Gastroesophageal sphincter (tissue), 4 donors: ENCODE measurements at regions not wholly inside any gene's neighbourhood (a gene's known extent, or its start where the extent isn't known, plus 50 kb on each side); places are given as distances from the start of the nearest gene placed in this dataset.

Experiments
- ATAC-seq: fragments of 150-250 bp; one replicate; pipeline ENCODE4 v1.9.1; 2016; ENCODE audit warnings: mild to moderate bottlenecking, moderate library complexity
- H3K27ac ChIP-seq, 4 donors: fragments of 200-600 bp; sonication (generic) in 3 of 4; 1 replicate in 3 of 4; 2 replicates in 1 of 4; pipeline ENCODE4 v1.5.1; 2016 to 2019
- H3K27me3 ChIP-seq: fragments of 200-600 bp; sonication (generic); one replicate; pipeline ENCODE4 v1.5.1; 2019
- H3K36me3 ChIP-seq, 2 donors: fragments of 200-600 bp; sonication (generic); one replicate each; pipeline ENCODE4 v1.5.1; 2019; ENCODE audit warnings: control low read depth in 1 of 2
- H3K4me1 ChIP-seq, 3 donors: fragments of 200-600 bp; sonication (generic); 1 replicate in 2 of 3; 2 replicates in 1 of 3; pipeline ENCODE4 v1.5.1; 2016 to 2019; ENCODE audit warnings: control low read depth in 2 of 3
- H3K4me3 ChIP-seq, 2 donors: fragments of 200-600 bp; sonication (generic); one replicate each; pipeline ENCODE4 v1.5.1; 2019; ENCODE audit warnings: mild to moderate bottlenecking in 1 of 2, moderate library complexity in 1 of 2
- H3K9me3 ChIP-seq, 3 donors: fragments of 200-600 bp; sonication (generic); one replicate each; pipeline ENCODE4 v1.5.1; 2017 to 2019; ENCODE audit warnings: control low read depth in 2 of 3
- EP300 ChIP-seq: sonication (generic); formaldehyde crosslinking; IDR thresholded peaks from one replicate; pipeline ENCODE4 v1.6.1; 2017; ENCODE audit warnings: antibody characterized with exemption, mild to moderate bottlenecking
- POLR2A ChIP-seq, 2 donors: fragments of 450-650 bp; IDR thresholded peaks; one replicate each; pipeline ENCODE4 v1.6.1; 2017; ENCODE audit warnings: antibody characterized with exemption in 2 of 2, mild to moderate bottlenecking in 2 of 2, moderate library complexity in 1 of 2
- POLR2AphosphoS5 ChIP-seq: sonication (generic); formaldehyde crosslinking; IDR thresholded peaks from one replicate; pipeline ENCODE4 v1.6.1; 2017; ENCODE audit warnings: antibody characterized with exemption
- WGBS, 2 donors: methylation state at CpG; one replicate each; pipeline ENCODE4 v1.1.5; 2018; ENCODE audit warnings: low coverage in 1 of 2; 5-methylcytosine and 5-hydroxymethylcytosine counted together
- TF ChIP-seq, protein P1 (sequence below), 4 experiments: fragments of 200-600 bp in 2 of 4; fragments of 450-650 bp in 2 of 4; sonication (generic) in 1 of 4; IDR thresholded peaks; one replicate each; pipeline ENCODE4 v1.5.1; 2017 to 2019; ENCODE audit warnings: antibody characterized with exemption in 4 of 4, mild to moderate bottlenecking in 2 of 4, moderate library complexity in 2 of 4

DNA sequence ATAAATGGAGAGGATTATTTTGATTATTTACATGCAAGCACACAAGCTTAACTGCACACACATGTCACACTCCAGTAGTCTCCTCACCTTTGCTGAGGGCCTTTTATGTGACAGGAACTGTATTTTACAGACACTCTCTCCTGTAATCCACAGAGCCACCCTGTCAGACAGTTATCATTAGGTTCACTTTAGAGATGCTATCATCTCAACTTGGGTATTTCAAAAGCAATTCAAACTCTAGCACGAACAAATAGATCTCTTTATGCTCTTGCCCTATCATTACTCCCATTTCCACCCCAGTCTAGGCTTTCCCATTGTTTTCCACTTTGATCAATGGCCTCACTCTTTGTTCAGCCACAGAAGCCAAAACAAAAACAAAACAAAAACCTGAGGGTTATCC lies 281.2 kb upstream of the EPHA4 start:
- H3K36me3 ChIP-seq = no peaks in the 10 kb centered on the region
- no peak overlapping the region for H3K4me3 ChIP-seq
- WGBS, 2 donors = 55 to 64% methylated on average over 1 of the region's 1 CpG
- ATAC-seq = no peak
- no peaks in the 10 kb centered on the region for H3K27me3 ChIP-seq
- H3K9me3 ChIP-seq = no peaks in the 10 kb centered on the region
- TF ChIP-seq POLR2AphosphoS5 = no peak
- no peak for TF ChIP-seq EP300
- TF ChIP-seq POLR2A (IDR thresholded peaks at IDR 0.05) = no peak
- TF ChIP-seq, protein P1, sequence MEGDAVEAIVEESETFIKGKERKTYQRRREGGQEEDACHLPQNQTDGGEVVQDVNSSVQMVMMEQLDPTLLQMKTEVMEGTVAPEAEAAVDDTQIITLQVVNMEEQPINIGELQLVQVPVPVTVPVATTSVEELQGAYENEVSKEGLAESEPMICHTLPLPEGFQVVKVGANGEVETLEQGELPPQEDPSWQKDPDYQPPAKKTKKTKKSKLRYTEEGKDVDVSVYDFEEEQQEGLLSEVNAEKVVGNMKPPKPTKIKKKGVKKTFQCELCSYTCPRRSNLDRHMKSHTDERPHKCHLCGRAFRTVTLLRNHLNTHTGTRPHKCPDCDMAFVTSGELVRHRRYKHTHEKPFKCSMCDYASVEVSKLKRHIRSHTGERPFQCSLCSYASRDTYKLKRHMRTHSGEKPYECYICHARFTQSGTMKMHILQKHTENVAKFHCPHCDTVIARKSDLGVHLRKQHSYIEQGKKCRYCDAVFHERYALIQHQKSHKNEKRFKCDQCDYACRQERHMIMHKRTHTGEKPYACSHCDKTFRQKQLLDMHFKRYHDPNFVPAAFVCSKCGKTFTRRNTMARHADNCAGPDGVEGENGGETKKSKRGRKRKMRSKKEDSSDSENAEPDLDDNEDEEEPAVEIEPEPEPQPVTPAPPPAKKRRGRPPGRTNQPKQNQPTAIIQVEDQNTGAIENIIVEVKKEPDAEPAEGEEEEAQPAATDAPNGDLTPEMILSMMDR (IDR thresholded peaks at IDR 0.05) = no peak
- H3K27ac ChIP-seq = no peak overlapping the region
- no peaks in the 10 kb centered on the region for H3K4me1 ChIP-seq

DNA sequence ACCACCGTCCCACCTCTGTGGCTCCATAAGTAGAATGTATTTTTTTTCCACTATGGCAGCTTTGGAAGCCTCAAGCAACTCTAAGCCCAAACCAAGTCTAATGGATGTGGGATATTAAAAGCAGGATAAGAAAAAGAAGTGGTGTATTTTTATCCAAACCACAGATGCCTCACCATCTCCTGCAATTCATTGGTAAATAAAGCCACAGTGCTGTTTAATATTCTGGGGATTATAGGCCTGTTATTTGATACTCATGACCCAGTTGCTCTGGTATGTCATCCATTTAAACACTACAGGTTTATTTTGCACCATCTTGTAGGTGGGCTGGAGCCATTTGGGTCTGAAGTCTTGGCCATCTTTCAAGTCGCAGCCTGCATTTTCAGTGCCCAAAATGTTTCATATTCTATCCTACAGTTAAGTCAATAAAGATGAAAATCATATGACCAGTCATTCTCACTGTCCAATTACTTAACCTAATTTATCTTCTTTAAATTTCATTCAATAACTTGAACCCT lies 279.5 kb upstream of the EPHA4 start:
- no peak for TF ChIP-seq POLR2A (IDR thresholded peaks at IDR 0.05)
- no peak for TF ChIP-seq EP300
- no peak for TF ChIP-seq POLR2AphosphoS5
- TF ChIP-seq, protein P1 (IDR thresholded peaks at IDR 0.05) = no peak
- WGBS, 2 donors = 75 to 85% methylated on average over 2 of the region's 2 CpGs
- no peak overlapping the region for H3K27ac ChIP-seq
- no peaks in the 10 kb centered on the region for H3K4me1 ChIP-seq
- ATAC-seq = no peak
- no peak overlapping the region for H3K4me3 ChIP-seq
- H3K36me3 ChIP-seq = no peaks in the 10 kb centered on the region
- no peaks in the 10 kb centered on the region for H3K27me3 ChIP-seq
- no peaks in the 10 kb centered on the region for H3K9me3 ChIP-seq

DNA sequence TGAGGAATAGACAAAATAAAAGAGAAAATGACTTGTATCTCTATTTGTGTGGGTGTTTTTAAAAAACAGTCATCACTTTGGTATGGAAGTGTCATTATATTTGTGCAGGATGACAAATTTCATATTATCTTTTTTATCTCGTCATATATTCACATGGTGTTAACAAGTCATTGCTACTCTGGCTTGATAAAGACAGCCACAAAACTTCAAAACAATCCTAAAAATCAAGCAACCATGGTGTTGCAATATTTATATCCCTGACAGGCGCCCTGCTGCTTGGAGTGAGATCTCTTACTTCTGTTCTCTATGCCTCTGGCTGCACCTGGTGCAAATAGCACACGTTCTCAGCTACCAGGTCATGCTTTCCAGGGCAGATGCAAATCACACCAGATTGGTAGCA lies 278.0 kb upstream of the EPHA4 start:
- 52 to 58% methylated on average over 3 of the region's 3 CpGs for WGBS, 2 donors
- ATAC-seq = no peak
- no peaks in the 10 kb centered on the region for H3K27me3 ChIP-seq
- no peak overlapping the region for H3K27ac ChIP-seq
- no peaks in the 10 kb centered on the region for H3K4me1 ChIP-seq
- no peak for TF ChIP-seq POLR2AphosphoS5
- TF ChIP-seq POLR2A (IDR thresholded peaks at IDR 0.05) = no peak
- H3K36me3 ChIP-seq = no peaks in the 10 kb centered on the region
- no peak overlapping the region for H3K4me3 ChIP-seq
- H3K9me3 ChIP-seq = no peaks in the 10 kb centered on the region

DNA sequence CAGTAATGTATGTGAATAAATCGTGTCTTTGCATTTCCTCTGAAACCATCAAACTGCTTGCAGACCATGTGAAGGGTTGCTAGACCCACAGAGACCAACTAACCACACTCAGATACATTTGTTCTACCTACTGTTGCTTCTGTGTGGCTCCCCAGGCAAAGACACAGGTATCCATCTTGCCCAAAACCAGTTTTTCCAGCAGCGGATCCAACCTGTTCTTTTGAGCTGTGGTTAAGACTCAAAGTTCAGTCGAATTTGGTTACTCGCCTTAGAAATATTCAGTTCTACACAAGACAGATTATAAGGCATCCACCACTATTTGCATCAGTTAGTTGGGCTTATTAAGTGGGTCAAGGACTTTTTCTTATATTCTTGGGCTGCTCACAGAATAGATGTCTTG lies 276.2 kb upstream of the EPHA4 start:
- Histone ChIP-seq H3K4me1 (no peaks in the 10 kb centered on the region), H3K36me3 (no peaks in the 10 kb centered on the region), H3K4me3 (no peak overlapping the region), H3K9me3 (no peaks in the 10 kb centered on the region), H3K27me3 (no peaks in the 10 kb centered on the region), H3K27ac (no peak overlapping the region)
- no peak for TF ChIP-seq POLR2AphosphoS5
- TF ChIP-seq, protein P1 (IDR thresholded peaks at IDR 0.05) = no peak
- no peak for TF ChIP-seq EP300
- no peak for TF ChIP-seq POLR2A (IDR thresholded peaks at IDR 0.05)
- no peak for ATAC-seq
- 60 to 81% methylated on average over 1 to 4 of the region's 4 CpGs for WGBS, 2 donors

DNA sequence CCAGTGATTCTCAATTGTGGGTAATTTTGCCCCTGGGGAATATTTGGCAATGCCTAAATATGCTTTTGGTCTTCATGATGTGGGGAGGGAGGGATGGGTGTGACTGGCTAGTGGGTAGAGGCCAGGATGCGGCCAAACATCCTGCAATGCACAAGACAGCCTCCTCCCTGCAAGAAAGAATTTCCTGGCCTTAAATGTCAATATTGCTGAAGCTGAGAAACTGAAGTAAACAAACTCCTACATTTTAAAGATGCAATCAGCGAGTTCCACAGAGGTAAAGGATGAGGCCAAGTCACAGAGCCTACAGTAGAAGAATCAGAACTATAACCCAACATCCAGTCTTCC lies 272.9 kb upstream of the EPHA4 start:
- no peak for ATAC-seq
- Histone ChIP-seq H3K4me1 (no peaks in the 10 kb centered on the region), H3K9me3 (no peaks in the 10 kb centered on the region), H3K4me3 (no peak overlapping the region), H3K27ac (no peak overlapping the region), H3K36me3 (no peaks in the 10 kb centered on the region), H3K27me3 (no peaks in the 10 kb centered on the region)
- WGBS, 2 donors = 81 to 85% methylated on average over 2 of the region's 2 CpGs
- TF ChIP-seq, protein P1 (IDR thresholded peaks at IDR 0.05) = no peak
